ENCODE measurements at regions not wholly inside any gene's neighbourhood (a gene's known extent, or its start where the extent isn't known, plus 50 kb on each side); places are given as distances from the start of the nearest gene placed in this dataset.
A peak's percentile ranks its signal among the peaks of the same experiment; 100 is the strongest.

DNA sequence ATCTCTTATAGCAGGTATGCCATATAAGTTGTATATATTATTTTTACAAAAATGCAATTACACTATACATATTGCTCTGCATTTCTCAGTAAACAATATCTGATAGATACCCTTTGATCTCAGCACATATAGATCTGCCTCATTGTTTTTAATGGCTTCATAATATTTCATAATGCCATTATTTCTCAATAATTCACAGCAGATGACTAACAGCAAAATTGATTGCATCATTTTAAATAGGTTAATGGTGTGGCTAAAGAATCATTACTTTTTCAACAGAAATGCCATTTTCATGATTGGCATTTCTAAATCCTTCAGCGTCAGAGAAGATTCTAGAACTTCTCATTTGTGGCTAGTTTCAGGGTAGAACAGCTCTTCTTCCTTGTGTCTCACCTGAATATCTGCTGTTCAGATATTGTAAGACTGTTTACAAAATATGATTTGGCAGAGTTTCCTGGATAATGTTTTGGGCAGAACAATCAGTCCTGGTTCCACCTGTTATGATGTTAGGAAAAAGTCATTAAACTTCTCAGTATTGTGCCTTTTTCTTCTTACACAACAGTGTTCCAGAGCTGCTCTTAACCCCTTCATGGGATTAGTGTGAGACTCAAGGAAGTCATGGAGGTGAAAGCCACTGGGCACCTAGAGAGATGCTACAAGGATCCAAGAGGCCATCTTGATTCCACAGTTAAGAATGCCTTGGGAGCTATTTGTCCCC, 397.6 kb upstream of the THBS1 start:
- DNase-seq (ENCODE audit: low spot score), result no peak

DNA sequence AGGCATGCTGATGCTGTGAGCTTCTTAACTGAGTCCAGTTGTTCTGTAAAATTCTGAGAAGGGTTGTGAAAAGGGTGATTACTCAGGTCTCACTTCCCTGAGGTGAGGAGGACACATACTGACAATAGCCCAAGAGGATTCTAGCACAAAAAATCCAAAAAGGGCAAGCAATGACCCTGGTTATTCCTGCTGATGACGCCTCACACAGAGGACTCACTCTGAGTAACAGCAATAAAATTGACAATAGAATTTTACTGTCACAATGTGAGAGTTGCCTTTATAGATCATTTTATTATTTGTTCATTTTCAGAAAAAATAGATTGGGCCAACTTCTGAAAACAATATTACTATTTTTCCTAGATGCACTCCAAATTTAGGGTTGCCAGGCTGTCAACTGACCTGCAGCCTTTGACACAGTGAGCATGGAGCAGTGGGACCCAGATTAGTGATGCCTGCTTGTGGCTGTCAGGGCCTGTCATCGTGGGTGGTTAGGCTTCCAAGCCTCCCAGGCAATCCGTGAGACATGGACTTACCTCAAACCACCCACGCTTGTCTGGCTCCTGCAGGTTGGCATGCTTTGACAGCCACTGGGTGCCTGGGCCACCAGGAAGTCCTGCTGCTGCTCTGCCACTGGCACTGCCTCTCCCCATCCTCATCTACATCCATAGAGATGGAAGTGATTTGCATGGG, 396.0 kb upstream of the THBS1 start:
- DNase-seq (ENCODE audit: low spot score), result no peak

- no peak for DNase-seq (ENCODE audit: low spot score)
These were observed 392.6 kb upstream of the THBS1 start for GRCh38 chr15:39188314-39188713.

- no peak for DNase-seq (ENCODE audit: low spot score)
These were observed 391.9 kb upstream of the THBS1 start for GRCh38 chr15:39188930-39189329.

GRCh38 chr15:39191871-39192291, 389.0 kb upstream of the THBS1 start:
- DNase-seq (ENCODE audit: low spot score), result no peak

GRCh38 chr15:39192351-39192750, 388.5 kb upstream of the THBS1 start:
- no peak for DNase-seq (ENCODE audit: low spot score)

DNA sequence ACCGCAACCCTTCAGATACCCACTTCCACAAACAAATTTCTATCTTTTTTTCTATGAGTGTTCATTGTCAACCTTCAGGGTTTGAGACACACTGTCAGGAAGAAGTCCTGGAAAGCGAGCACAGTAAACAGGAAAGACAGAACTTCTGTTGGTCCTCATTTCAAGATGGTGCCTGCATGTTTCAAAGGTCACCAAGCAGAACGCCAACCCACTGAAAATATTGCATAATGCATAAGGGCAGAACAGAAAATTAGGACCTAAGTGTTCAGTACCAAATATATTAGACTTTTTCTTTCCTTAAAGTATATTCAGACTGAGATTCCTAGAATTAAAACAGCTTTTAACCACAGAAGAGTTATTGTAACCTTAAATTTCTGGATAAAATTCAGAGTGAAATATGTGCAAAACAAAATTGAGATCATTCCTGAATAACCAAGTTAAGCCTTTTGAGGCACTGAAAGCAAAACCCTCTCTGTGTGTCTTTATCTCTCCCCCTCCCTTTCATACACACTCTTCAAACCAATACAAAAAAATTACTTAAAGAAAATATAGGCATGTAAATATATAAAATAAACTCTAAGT, 387.8 kb upstream of the THBS1 start:
- DNase-seq (ENCODE audit: low spot score), result no peak

DNA sequence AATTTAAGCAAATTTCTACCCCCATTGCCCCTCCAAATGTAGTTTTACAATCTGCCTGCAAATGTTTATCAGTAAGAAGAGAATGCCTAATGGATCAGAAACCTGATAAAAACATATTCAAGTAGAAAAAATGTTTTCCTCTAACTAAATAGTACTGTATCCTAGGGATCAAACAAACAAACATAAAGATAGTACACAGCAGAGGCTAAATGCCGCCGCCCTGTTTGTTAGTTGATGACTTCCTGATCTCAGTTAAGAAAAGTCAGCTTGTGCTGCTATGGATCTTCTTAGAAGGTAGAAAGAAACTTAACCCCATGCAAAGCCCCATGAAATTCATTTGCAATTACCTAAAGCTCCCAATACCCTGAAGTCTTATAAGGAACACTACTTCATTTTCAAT, 387.3 kb upstream of the THBS1 start:
- no peak for DNase-seq (ENCODE audit: low spot score)

- DNase-seq (ENCODE audit: low spot score), result no peak
These were observed 386.6 kb upstream of the THBS1 start for GRCh38 chr15:39194106-39194830.

DNA sequence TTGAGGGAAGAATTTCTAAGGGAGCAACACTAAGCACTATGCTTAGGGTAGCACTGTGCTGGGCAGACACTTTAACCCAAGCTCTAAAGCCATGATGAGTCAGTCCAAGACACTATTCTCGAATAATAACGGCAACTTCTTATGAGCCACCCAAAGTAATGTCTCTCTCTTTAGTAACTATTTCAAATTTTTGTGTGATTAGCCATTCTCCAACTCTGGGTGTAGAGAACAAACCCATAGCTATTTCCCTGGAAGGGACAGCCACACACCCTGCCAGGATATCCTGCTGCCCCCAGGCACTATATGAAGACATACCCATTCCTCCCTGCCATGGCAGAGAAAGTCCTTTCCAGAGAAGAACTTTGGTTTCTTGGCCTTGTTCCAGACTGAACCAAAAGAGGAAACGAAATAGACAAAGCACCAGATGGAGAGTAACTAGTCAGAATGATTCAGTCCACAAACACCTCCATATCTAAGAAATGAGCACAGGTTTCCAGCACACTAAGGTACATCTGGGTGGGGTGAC, 384.9 kb upstream of the THBS1 start:
- peak; percentile 89 for DNase-seq (ENCODE audit: low spot score)

DNA sequence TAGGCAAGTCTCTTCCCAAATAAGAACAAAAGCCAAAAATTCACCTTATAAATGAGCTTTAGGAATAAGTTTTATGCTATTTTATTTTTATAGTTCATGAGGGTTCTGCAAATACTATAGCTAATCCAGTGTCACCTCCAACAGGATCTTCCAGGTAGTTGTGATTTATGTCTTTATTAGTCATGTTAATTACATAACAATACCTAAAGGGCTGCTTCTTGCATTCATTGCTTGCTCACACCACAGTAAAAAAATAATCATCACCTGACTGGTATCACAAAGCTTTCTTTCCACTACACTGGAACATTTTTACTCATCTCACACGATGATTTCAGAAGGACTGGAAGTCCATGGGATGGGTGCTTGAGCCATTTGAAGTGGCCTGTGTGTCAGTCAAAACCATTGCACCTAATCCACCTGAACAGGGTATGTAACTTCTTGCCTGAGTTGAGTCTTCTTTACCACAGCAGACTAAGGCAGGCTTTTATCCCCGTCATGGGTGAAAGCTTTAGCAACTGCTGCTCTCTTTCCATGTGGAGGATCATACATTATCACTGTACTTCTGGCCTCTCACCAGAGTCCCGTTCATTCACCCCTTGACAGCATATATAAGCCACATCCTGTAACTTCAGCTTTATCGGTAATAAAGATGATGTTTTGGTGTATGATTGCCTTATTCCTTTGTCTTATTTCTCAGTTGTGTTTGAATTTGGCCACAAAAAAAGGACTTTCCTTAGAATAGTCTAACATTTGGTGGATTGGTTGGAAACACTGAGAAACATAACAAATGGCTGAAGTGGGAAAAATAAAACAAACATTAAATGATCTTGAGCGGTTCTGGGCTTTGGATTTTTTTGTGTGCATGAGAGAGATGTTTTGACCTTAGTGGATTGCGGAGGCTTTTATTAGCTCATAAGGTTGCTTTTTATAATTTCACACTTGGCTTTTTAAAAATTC, 382.6 kb upstream of the THBS1 start:
- DNase-seq (ENCODE audit: low spot score), result no peak

DNA sequence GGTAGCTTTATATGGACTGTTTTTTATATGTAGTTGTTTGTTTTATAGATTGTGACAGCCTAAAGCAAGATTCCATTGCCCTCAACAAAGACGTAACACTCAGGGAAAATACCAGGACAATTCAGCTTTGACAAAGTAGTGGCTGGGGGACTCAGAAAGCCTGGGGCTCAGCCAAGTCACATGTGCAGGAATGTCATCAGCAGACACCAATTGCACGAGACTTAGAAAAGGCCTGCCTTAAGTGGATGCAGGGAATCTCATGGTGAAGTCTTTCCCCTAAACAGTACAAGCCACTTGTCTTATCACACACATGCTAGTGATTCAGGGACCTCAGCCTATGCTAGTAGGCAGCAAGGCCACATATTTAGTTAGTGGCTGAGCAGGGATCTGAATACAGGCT, 381.8 kb upstream of the THBS1 start:
- DNase-seq (ENCODE audit: low spot score), result no peak

GRCh38 chr15:39200586-39200985, 380.3 kb upstream of the THBS1 start:
- no peak for DNase-seq (ENCODE audit: low spot score)

DNA sequence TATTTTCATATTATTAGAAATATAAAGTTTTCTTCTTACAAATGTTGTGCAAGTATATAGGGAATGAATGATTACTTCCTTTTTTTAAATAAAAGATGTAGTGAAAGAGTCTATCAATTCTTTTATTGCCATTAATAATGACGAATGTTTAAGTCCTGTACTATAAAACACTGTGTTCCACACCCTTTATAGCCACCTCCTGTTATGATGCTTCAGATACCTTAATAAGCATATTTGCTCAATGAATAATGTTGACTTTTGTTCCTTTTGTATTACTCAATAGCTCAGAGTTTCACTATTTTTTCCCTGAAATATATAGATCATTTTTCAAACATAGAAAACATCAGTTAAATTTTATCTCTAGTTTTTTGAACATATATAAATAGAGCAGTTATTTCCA, 378.2 kb upstream of the THBS1 start:
- no peak for DNase-seq (ENCODE audit: low spot score)

GRCh38 chr15:39204031-39204430, 376.8 kb upstream of the THBS1 start:
- peak; percentile 21 for DNase-seq (ENCODE audit: low spot score)

- no peak for DNase-seq (ENCODE audit: low spot score)
These were observed 375.8 kb upstream of the THBS1 start for GRCh38 chr15:39205081-39205480.

GRCh38 chr15:39205506-39206371, 375.1 kb upstream of the THBS1 start:
- no peak for DNase-seq (ENCODE audit: low spot score)

- no peak for DNase-seq (ENCODE audit: low spot score)
These were observed 373.3 kb upstream of the THBS1 start for GRCh38 chr15:39207532-39208115.

DNA sequence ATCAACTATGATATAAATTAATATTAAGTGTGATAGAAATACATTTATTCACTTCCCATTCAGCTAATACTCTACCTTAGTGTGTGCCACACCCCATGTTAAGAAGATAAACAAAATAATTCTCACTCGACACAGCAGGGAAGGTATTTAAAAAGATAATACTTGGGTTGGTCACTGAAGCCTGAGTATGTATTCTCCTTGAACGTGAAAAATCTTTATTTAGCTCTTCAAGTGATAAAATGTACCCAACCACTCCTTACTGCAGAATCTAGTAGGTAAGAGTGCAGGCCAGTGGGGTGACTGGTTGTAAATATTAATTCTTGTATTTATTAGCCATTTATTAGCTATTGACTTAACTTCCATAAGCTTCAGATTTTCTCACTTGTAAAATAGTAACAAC, 372.7 kb upstream of the THBS1 start:
- no peak for DNase-seq (ENCODE audit: low spot score)
